ENCODE measurements at regions not wholly inside any gene's neighbourhood (a gene's known extent, or its start where the extent isn't known, plus 50 kb on each side); places are given as distances from the start of the nearest gene placed in this dataset.

DNA sequence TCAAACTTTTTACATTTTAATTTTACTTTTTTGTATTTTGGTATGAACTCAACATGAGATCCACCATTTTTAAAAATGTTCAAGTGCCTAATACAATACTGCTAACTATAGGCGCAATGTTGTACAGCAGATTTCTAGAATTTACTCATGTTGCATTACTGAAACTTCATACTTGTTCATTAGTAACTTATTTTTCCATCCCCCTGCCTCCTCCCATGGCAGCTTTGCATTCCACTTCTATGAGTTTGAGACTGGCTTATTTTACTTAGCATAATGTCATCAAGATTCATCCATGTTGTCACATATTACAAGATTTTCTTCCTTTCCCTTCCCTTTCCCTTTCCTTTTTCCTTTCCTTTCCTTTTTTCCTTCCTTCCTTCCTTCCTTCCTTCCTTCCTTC is 825.9 kb downstream of the SLC16A7 start:
- TF ChIP-seq POLR2A (IDR thresholded peaks at IDR 0.05) (no peak), EP300 (IDR thresholded peaks at IDR 0.05) (no peak)
- TF ChIP-seq, protein P1, sequence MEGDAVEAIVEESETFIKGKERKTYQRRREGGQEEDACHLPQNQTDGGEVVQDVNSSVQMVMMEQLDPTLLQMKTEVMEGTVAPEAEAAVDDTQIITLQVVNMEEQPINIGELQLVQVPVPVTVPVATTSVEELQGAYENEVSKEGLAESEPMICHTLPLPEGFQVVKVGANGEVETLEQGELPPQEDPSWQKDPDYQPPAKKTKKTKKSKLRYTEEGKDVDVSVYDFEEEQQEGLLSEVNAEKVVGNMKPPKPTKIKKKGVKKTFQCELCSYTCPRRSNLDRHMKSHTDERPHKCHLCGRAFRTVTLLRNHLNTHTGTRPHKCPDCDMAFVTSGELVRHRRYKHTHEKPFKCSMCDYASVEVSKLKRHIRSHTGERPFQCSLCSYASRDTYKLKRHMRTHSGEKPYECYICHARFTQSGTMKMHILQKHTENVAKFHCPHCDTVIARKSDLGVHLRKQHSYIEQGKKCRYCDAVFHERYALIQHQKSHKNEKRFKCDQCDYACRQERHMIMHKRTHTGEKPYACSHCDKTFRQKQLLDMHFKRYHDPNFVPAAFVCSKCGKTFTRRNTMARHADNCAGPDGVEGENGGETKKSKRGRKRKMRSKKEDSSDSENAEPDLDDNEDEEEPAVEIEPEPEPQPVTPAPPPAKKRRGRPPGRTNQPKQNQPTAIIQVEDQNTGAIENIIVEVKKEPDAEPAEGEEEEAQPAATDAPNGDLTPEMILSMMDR (IDR thresholded peaks at IDR 0.05), result no peak

All from sigmoid colon (tissue), 4 donors.